NCI-H146 treated with DMSO at 0.1 percent for 48 hours (cell line): ENCODE measurements at regions not wholly inside any gene's neighbourhood (a gene's known extent, or its start where the extent isn't known, plus 50 kb on each side); places are given as distances from the start of the nearest gene placed in this dataset.

Experiments used
- DNase-seq: peaks from one replicate; lab custom pipeline; 2025; ENCODE audit not compliant: unreplicated experiment; lab: John Stamatoyannopoulos, UW

- no peak for DNase-seq
Measured at GRCh38 chr1:73953586-73953985, 244.4 kb downstream of the LRRIQ3 start.

- DNase-seq, result no peak
Measured at GRCh38 chr1:73953186-73953585, 244.8 kb downstream of the LRRIQ3 start.

- no peak for DNase-seq
Measured at GRCh38 chr1:73948055-73948454, 249.9 kb downstream of the LRRIQ3 start.

GRCh38 chr1:73947009-73947408, 251.0 kb downstream of the LRRIQ3 start:
- DNase-seq, result no peak

- no peak for DNase-seq
Measured at GRCh38 chr1:73943270-73943669, 254.7 kb downstream of the LRRIQ3 start.

GRCh38 chr1:73930293-73930692, 267.7 kb downstream of the LRRIQ3 start:
- no peak for DNase-seq

GRCh38 chr1:73914951-73915350, 283.0 kb downstream of the LRRIQ3 start:
- DNase-seq, result peak; percentile 34

- DNase-seq, result no peak
Measured at GRCh38 chr1:73913025-73913424, 285.0 kb downstream of the LRRIQ3 start.

GRCh38 chr1:73911849-73912248, 286.1 kb downstream of the LRRIQ3 start:
- DNase-seq, result no peak

- DNase-seq, result no peak
Measured at GRCh38 chr1:73910466-73910865, 287.5 kb downstream of the LRRIQ3 start.

- DNase-seq, result no peak
Measured at GRCh38 chr1:73910062-73910461, 287.9 kb downstream of the LRRIQ3 start.

- DNase-seq, result no peak
Measured at GRCh38 chr1:73909043-73909562, 288.9 kb downstream of the LRRIQ3 start.

- DNase-seq, result no peak
Measured at GRCh38 chr1:73907051-73907450, 290.9 kb downstream of the LRRIQ3 start.

GRCh38 chr1:73903092-73903491, 294.9 kb downstream of the LRRIQ3 start:
- no peak for DNase-seq

GRCh38 chr1:73901738-73902137, 296.2 kb downstream of the LRRIQ3 start:
- no peak for DNase-seq

- DNase-seq, result no peak
Measured at GRCh38 chr1:73899311-73899710, 298.7 kb downstream of the LRRIQ3 start.

GRCh38 chr1:73898540-73898939, 299.4 kb downstream of the LRRIQ3 start:
- DNase-seq, result no peak

GRCh38 chr1:73887412-73887811, 310.6 kb downstream of the LRRIQ3 start:
- DNase-seq, result no peak

- peak; percentile 50 for DNase-seq
Measured at GRCh38 chr1:73886716-73887115, 311.3 kb downstream of the LRRIQ3 start.

- DNase-seq, result no peak
Measured at GRCh38 chr1:73874806-73875205, 323.2 kb downstream of the LRRIQ3 start.

GRCh38 chr1:73868810-73869336, 329.1 kb downstream of the LRRIQ3 start:
- no peak for DNase-seq

GRCh38 chr1:73862355-73862754, 335.6 kb downstream of the LRRIQ3 start:
- DNase-seq, result no peak

- DNase-seq, result no peak
Measured at GRCh38 chr1:73860421-73860950, 337.5 kb downstream of the LRRIQ3 start.
